DMS153 (cell line): ENCODE measurements at regions not wholly inside any gene's neighbourhood (a gene's known extent, or its start where the extent isn't known, plus 50 kb on each side); places are given as distances from the start of the nearest gene placed in this dataset.
A peak's percentile ranks its signal among the peaks of the same experiment; 100 is the strongest.
"Not testable (repeated sequence)": the region's sequence is repeated elsewhere in the genome, so short reads cannot be mapped to it uniquely, and the experiment has no call there.

Source experiments
- DNase-seq: peaks from one replicate; lab custom pipeline; 2025; lab: John Stamatoyannopoulos, UW

GRCh38 chr9:71364186-71364955 is 242.9 kb upstream of the TRPM3 start:
- no peak for DNase-seq

- no peak for DNase-seq
Measured at GRCh38 chr9:71363286-71363961, 242.0 kb upstream of the TRPM3 start.

DNA sequence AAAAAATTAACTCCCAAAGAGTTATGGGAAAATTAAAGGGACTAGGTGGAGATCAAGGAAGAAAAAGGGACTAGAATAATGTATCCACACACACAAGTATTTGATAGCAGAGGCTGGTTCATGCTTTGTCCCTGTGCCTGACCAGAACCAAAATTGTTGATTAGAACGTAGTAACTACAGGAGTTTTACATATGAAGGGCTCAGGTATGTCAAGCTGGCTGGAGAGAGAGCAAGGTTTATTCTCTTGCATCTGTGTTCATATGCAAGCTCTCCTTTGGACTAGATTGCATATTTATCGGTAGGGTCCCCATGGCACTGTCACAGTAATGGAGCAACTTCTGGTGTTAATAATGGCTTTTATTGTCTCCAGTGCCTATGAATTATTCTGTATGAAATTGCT is 239.9 kb upstream of the TRPM3 start:
- no peak for DNase-seq

- DNase-seq: no peak
Measured at GRCh38 chr9:71357346-71357745, 235.9 kb upstream of the TRPM3 start.

GRCh38 chr9:71355884-71356283 is 234.5 kb upstream of the TRPM3 start:
- DNase-seq: no peak

- DNase-seq: no peak
Measured at GRCh38 chr9:71353720-71354119, 232.3 kb upstream of the TRPM3 start.

- DNase-seq: no peak
Measured at GRCh38 chr9:71352837-71353236, 231.4 kb upstream of the TRPM3 start.

DNA sequence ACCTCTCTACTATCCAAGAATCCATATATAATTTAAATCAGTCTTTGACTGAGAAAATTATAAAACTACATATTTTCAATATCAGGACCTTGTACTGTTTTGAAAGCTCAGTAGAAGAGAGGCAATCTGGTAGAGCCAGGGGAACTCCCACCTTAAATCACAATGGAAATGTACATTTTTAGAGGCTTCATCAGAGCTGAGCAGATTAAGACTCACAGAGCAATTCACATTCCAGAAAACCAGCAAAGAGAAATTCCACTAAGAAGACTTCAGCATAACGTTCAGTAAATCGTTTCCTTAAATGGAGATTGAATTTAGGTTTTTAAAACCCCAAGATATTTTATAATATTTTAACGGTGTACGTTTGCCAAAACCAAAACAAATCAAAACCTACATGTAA is 227.8 kb upstream of the TRPM3 start:
- no peak for DNase-seq

- DNase-seq: no peak
Measured at GRCh38 chr9:71333321-71333720, 211.9 kb upstream of the TRPM3 start.

- no peak for DNase-seq
Measured at GRCh38 chr9:71331603-71332002, 210.2 kb upstream of the TRPM3 start.

- no peak for DNase-seq
Measured at GRCh38 chr9:71329873-71330272, 208.5 kb upstream of the TRPM3 start.

- no peak for DNase-seq
Measured at GRCh38 chr9:71326360-71326759, 204.9 kb upstream of the TRPM3 start.

GRCh38 chr9:71323357-71323756 is 201.9 kb upstream of the TRPM3 start:
- no peak for DNase-seq

DNA sequence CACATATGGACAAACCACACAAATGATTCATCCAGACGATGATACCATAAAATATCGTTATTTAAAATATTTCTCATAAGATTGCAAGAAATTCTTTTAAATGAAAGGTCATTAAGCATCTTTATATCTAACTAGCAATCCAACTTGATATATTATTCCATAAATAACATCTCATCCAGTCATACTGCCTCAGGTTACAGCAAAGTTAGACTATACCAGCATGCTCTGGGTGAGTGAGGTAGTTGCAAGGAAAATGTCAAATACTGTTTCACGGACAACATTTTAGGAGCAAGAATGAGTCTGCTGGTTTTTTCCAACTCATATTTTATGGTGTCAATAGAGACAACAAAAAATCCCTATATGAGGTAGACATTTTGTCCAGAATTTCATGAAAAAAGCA is 200.9 kb upstream of the TRPM3 start:
- no peak for DNase-seq

- no peak for DNase-seq
Measured at GRCh38 chr9:71308454-71308853, 187.0 kb upstream of the TRPM3 start.

DNA sequence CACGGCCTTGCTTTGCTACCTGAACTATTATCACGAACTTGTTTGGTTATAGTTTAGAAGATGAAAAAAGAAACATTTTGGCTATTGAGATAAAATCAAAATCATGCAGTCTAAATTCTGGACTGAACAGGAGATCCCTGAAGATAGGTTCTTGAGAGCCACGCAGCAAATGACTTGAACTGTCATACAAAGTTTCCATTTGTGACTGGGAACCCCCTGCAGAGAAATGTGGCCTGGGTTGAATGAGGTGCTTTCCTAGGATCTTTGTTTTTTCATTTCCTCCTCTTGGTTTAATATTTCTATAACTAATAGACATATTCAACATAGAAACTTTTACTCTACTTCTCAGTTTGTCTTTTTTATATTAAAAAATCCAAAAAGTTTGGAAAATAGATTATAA is 184.7 kb upstream of the TRPM3 start:
- no peak for DNase-seq

DNA sequence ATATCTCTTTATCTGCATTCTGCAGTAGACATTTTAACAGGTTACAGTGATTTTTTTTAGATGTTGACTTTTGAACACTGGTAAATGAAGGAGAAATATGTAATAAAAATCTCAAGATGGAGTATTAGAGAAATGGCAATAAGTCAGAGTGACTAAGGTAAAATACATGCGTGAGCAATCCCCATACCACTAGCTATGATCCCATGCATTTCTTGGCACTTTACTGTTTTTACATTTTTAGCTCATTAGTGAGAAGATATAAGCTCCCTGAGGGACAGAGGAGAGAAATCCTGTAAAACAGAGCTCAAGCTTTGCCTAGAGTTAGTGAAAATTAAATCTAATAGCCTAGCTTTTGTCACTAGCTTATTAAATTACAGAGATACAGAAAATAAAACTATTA is 181.9 kb upstream of the TRPM3 start:
- DNase-seq: no peak

DNA sequence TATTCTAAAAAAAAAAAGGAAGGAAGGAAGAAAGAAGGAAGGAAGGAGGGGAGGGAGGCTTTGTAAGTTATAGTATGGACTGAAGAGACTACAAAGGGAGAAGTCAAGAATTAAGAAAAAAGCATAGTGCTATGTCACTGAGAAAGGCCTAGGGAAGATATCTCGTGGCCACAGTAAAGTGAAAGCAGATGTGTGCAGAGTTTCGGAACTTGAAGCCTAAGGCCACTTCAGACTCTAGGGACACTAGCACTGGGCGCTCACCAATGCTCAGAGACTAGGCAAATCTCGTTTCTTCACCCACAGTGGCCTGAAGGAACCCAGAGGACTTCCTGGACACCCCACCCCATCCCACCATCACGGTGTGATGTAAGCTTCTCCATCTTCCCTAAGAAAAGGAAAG is 181.4 kb upstream of the TRPM3 start:
- DNase-seq: no peak

DNA sequence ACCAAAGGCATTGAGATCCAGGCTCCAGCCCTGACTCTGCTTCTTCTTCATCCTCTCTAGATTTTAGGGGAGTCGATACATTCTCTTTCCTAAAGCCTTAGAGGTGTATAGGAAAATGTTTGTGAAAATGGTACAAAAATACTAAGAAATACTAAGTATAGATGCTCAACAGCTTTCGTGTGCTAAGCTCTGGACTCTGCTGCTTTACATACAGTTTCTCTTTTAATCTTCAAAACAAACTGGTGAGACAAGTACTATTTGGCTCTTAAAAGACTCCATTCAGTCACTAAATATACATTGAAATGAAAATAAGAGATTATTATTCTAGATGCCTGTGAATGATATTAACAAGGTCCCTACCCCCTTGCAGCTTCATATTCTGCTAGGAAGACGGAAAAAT is 174.5 kb upstream of the TRPM3 start:
- DNase-seq: no peak

GRCh38 chr9:71286146-71286545 is 164.7 kb upstream of the TRPM3 start:
- no peak for DNase-seq

- DNase-seq: peak; percentile 17
Measured at GRCh38 chr9:71285191-71285656, 163.8 kb upstream of the TRPM3 start.

GRCh38 chr9:71282116-71282515 is 160.7 kb upstream of the TRPM3 start:
- DNase-seq: not testable (repeated sequence)

DNA sequence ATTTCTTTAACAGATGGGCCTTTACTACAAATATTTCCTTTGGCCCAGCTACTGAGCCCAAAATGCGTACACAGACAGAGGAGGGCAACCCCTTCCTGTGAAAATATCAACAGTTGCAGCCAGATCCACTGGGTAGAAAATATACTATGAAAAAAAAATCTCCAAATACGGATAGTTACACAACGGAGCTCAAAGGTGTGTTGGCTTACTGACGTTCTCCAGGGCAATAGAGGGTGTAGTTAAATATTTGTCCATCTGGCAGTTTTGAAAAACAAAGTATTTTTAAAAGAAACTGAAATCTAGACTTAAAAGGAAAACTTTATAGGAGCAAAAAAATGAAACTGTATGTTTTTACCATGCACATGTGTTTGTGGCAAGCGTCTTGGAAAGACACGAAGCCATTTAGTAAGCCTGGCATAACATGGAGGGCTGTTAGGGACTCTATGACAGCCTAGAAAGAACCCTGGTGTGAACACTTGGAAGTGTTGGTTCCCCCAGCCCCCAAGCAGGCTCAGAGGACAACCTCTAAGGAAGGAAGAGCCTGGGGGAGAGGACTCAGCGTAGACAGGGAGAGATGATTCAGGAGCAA is 157.8 kb upstream of the TRPM3 start:
- DNase-seq: no peak
